ENCODE measurements at regions not wholly inside any gene's neighbourhood (a gene's known extent, or its start where the extent isn't known, plus 50 kb on each side); places are given as distances from the start of the nearest gene placed in this dataset.

- no peaks in the 10 kb centered on the region for H3K4me1 Mint-ChIP-seq
- Histone ChIP-seq H3K79me2 (ENCODE audit: insufficient read depth, low read length) (no peaks in the 10 kb centered on the region), H3K4me3 (replicated peaks in 1 of 3; ENCODE audit: low read depth in 2 of 3, low read length in 3 of 3) (no peak overlapping the region), H2AFZ (ENCODE audit: insufficient read depth, low read depth, low read length, poor library complexity, severe bottlenecking) (no peak overlapping the region), H3K4me2 (replicated peaks; ENCODE audit: extremely low read depth, low read length, poor library complexity, severe bottlenecking) (no peak overlapping the region), H3K27ac (ENCODE audit: low read depth in 1 of 2, low read length in 2 of 2) (no peak overlapping the region), H3K4me1 (ENCODE audit: control insufficient read depth in 1 of 2, insufficient read depth in 2 of 2, low read length in 2 of 2) (no peaks in the 10 kb centered on the region), H3K27me3 (ENCODE audit: control insufficient read depth in 2 of 2, insufficient read depth in 2 of 2, low read length in 2 of 2) (no peaks in the 10 kb centered on the region), H3K9me3 (replicated peaks in 1 of 2; ENCODE audit: control insufficient read depth in 1 of 2, insufficient read depth in 1 of 2, low read length in 2 of 2) (peaks cover 0 to 21% of the 10 kb centered on the region in 2 donors), H3K9ac (ENCODE audit: insufficient read depth, low read length, poor library complexity, severe bottlenecking) (no peak overlapping the region), H3K36me3 (replicated peaks in 1 of 2; ENCODE audit: control insufficient read depth in 1 of 2, insufficient read depth in 2 of 2, low read length in 2 of 2) (no peaks in the 10 kb centered on the region), H4K20me1 (ENCODE audit: insufficient read depth, low read length) (no peaks in the 10 kb centered on the region)
- no peak for DNase-seq
- peaks cover 0 to 15% (median 6%) of the 10 kb centered on the region in 7 donors for H3K9me3 Mint-ChIP-seq
- intact Hi-C loops (cut with micrococcal nuclease) = no loop called here
- H3K4me3 Mint-ChIP-seq = no peak overlapping the region
- no peak for TF ChIP-seq CTCF (IDR thresholded peaks at IDR 0.05)
- H3K36me3 Mint-ChIP-seq = no peaks in the 10 kb centered on the region
- H3K27me3 Mint-ChIP-seq (ENCODE audit: low read depth in 3 of 3) = peaks cover 0 to 3% (median 0%) of the 10 kb centered on the region in 3 donors
- WGBS (ENCODE audit: insufficient coverage) = 33% methylated on average over 1 of the region's 1 CpG
- no peak overlapping the region for H3K27ac Mint-ChIP-seq
Measured at GRCh38 chr2:18820966-18821365, 231.6 kb upstream of the NT5C1B start.

- Mint-ChIP-seq H3K9me3 (peaks cover 0 to 8% (median 4%) of the 10 kb centered on the region in 7 donors), H3K36me3 (no peaks in the 10 kb centered on the region), H3K4me1 (no peaks in the 10 kb centered on the region), H3K27me3 (ENCODE audit: low read depth in 3 of 3) (peaks cover 0 to 2% (median 0%) of the 10 kb centered on the region in 3 donors), H3K4me3 (no peak overlapping the region), H3K27ac (no peak overlapping the region)
- no peak overlapping the region for H2AFZ ChIP-seq (ENCODE audit: insufficient read depth, low read depth, low read length, poor library complexity, severe bottlenecking)
- intact Hi-C loops (cut with micrococcal nuclease) = no loop called here
- no peaks in the 10 kb centered on the region for H4K20me1 ChIP-seq (ENCODE audit: insufficient read depth, low read length)
- no peak for TF ChIP-seq CTCF (IDR thresholded peaks at IDR 0.05)
- H3K79me2 ChIP-seq (ENCODE audit: insufficient read depth, low read length) = no peaks in the 10 kb centered on the region
- no peaks in the 10 kb centered on the region for H3K27me3 ChIP-seq (ENCODE audit: control insufficient read depth in 2 of 2, insufficient read depth in 2 of 2, low read length in 2 of 2)
- H3K4me1 ChIP-seq (ENCODE audit: control insufficient read depth in 1 of 2, insufficient read depth in 2 of 2, low read length in 2 of 2) = no peaks in the 10 kb centered on the region
- no peak overlapping the region for H3K4me2 ChIP-seq (replicated peaks; ENCODE audit: extremely low read depth, low read length, poor library complexity, severe bottlenecking)
- no peak overlapping the region for H3K4me3 ChIP-seq (replicated peaks in 1 of 3; ENCODE audit: low read depth in 2 of 3, low read length in 3 of 3)
- DNase-seq = no peak
- H3K9me3 ChIP-seq (replicated peaks in 1 of 2; ENCODE audit: control insufficient read depth in 1 of 2, insufficient read depth in 1 of 2, low read length in 2 of 2) = peaks cover 0 to 15% of the 10 kb centered on the region in 2 donors
- no peak overlapping the region for H3K9ac ChIP-seq (ENCODE audit: insufficient read depth, low read length, poor library complexity, severe bottlenecking)
- no CpG with 5 or more reads among the region's 2 CpGs for WGBS (ENCODE audit: insufficient coverage)
- no peak overlapping the region for H3K27ac ChIP-seq (ENCODE audit: low read depth in 1 of 2, low read length in 2 of 2)
- H3K36me3 ChIP-seq (replicated peaks in 1 of 2; ENCODE audit: control insufficient read depth in 1 of 2, insufficient read depth in 2 of 2, low read length in 2 of 2) = no peaks in the 10 kb centered on the region
Measured at GRCh38 chr2:18819566-18819965, 230.2 kb upstream of the NT5C1B start.

Measured in CD14-positive monocyte (primary cell).